Endothelial cell of umbilical vein (primary cell): ENCODE measurements at regions not wholly inside any gene's neighbourhood (a gene's known extent, or its start where the extent isn't known, plus 50 kb on each side); places are given as distances from the start of the nearest gene placed in this dataset.

Source experiments
- EZH2 ChIP-seq: IDR thresholded peaks from 2 replicates; pipeline ENCODE4 v1.6.1; 2012; ENCODE audit warnings: borderline replicate concordance, low read depth, mild to moderate bottlenecking, moderate library complexity, low read length, inconsistent platforms; ENCODE audit not compliant: severe bottlenecking
- JUN ChIP-seq: IDR thresholded peaks from 2 replicates; pipeline ENCODE4 v1.6.1; 2011; ENCODE audit warnings: borderline replicate concordance, low read depth; ENCODE audit not compliant: insufficient read length, insufficient read depth
- POLR2A ChIP-seq: IDR thresholded peaks from 2 replicates; pipeline ENCODE4 v1.6.1; 2012; ENCODE audit warnings: low read depth, mild to moderate bottlenecking, control low read depth, low read length
- POLR2AphosphoS5 ChIP-seq: IDR thresholded peaks from 2 replicates; pipeline ENCODE4 v1.6.1; 2012; ENCODE audit warnings: low read depth, mild to moderate bottlenecking, control low read depth, low read length, moderate library complexity; ENCODE audit not compliant: insufficient read depth
- TF ChIP-seq, protein P1 (sequence below), 2 donors: IDR thresholded peaks; 1 replicate in 1 of 2; 2 replicates in 1 of 2; pipeline ENCODE4 v1.5.1; 2011; ENCODE audit warnings: low read length in 2 of 2, mild to moderate bottlenecking in 2 of 2, moderate library complexity in 2 of 2, control low read depth in 1 of 2, inconsistent platforms in 1 of 2, low read depth in 1 of 2; ENCODE audit not compliant: insufficient read depth in 1 of 2; ENCODE audit errors: extremely low read depth in 1 of 2
- TF ChIP-seq, protein P2 (sequence below): IDR thresholded peaks from 2 replicates; pipeline ENCODE4 v1.6.1; 2011; ENCODE audit not compliant: insufficient read depth, insufficient read length

DNA sequence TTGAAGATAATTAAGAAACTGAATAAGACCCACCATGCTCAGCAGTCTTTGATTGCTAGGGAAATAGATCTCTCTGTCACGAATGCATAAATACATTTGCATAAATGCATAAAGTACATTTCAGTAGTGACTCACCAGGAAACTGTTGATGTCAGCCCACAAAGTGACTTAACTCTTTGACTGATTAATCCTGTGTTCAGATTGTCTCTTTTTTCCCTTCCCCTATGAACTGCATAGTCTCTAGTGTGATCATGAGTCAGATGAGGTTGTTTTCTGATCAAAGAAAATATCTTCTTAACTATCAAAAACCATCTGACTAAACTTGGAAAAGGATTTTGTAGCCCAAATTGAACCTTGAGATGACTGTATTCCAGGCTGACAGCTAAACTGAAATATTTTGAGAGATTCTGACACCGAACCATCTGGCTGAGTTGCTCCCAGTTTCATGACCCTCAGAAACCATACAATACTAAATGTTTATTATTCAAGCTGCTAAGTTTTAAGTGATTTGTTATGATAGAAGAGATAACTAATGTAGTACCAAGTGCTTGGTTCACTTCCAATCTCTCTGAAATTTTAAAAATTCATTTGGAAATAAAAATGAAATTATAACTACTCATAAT lies 1381.5 kb upstream of the AGA start:
- TF ChIP-seq, protein P1, sequence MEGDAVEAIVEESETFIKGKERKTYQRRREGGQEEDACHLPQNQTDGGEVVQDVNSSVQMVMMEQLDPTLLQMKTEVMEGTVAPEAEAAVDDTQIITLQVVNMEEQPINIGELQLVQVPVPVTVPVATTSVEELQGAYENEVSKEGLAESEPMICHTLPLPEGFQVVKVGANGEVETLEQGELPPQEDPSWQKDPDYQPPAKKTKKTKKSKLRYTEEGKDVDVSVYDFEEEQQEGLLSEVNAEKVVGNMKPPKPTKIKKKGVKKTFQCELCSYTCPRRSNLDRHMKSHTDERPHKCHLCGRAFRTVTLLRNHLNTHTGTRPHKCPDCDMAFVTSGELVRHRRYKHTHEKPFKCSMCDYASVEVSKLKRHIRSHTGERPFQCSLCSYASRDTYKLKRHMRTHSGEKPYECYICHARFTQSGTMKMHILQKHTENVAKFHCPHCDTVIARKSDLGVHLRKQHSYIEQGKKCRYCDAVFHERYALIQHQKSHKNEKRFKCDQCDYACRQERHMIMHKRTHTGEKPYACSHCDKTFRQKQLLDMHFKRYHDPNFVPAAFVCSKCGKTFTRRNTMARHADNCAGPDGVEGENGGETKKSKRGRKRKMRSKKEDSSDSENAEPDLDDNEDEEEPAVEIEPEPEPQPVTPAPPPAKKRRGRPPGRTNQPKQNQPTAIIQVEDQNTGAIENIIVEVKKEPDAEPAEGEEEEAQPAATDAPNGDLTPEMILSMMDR (IDR thresholded peaks at IDR 0.05; ENCODE audit: extremely low read depth in 1 of 2, insufficient read depth in 1 of 2, low read depth in 1 of 2, low read length in 2 of 2) = no peak
- TF ChIP-seq POLR2AphosphoS5 (no peak), POLR2A (no peak), JUN (no peak), EZH2 (no peak)
- TF ChIP-seq, protein P2, sequence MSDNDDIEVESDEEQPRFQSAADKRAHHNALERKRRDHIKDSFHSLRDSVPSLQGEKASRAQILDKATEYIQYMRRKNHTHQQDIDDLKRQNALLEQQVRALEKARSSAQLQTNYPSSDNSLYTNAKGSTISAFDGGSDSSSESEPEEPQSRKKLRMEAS = no peak
